D721Med (cell line): ENCODE measurements at regions not wholly inside any gene's neighbourhood (a gene's known extent, or its start where the extent isn't known, plus 50 kb on each side); places are given as distances from the start of the nearest gene placed in this dataset.

Experiments
- DNase-seq: peaks from one replicate; pipeline ENCODE4 v3.0.0; 2011; ENCODE audit warnings: low spot score; ENCODE audit not compliant: insufficient read length
- FAIRE-seq: peaks from 2 replicates; lab custom pipeline; 2011; peaks lifted over from hg19 to GRCh38; lab: Jason Lieb, UNC
- TF ChIP-seq, protein P1 (sequence below): IDR thresholded peaks from 2 replicates; pipeline ENCODE4 v1.5.1; 2012; ENCODE audit warnings: mild to moderate bottlenecking, control low read depth; ENCODE audit not compliant: insufficient read depth; ENCODE audit errors: missing control alignments

DNA sequence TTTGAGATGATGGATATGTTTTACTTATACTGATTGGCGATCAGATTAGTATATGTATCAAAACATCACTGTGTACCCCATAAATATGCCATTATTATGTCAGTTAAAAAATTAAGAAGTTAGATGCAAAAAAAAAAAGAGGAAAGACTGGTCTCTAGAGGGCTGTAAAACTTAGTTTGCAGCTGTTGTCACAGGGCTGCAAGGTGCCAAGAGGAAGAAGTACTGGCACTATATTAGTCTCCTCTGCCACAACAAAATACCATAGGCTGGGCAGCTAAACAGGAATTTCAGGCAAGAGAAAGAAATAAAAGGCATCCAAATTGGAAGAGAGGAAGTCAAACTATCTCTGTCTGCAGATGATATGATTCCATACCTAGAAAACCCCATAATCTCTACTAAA is 177.8 kb upstream of the PLPP4 start:
- DNase-seq: no peak
- FAIRE-seq: no peak
- TF ChIP-seq, protein P1, sequence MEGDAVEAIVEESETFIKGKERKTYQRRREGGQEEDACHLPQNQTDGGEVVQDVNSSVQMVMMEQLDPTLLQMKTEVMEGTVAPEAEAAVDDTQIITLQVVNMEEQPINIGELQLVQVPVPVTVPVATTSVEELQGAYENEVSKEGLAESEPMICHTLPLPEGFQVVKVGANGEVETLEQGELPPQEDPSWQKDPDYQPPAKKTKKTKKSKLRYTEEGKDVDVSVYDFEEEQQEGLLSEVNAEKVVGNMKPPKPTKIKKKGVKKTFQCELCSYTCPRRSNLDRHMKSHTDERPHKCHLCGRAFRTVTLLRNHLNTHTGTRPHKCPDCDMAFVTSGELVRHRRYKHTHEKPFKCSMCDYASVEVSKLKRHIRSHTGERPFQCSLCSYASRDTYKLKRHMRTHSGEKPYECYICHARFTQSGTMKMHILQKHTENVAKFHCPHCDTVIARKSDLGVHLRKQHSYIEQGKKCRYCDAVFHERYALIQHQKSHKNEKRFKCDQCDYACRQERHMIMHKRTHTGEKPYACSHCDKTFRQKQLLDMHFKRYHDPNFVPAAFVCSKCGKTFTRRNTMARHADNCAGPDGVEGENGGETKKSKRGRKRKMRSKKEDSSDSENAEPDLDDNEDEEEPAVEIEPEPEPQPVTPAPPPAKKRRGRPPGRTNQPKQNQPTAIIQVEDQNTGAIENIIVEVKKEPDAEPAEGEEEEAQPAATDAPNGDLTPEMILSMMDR: no peak

DNA sequence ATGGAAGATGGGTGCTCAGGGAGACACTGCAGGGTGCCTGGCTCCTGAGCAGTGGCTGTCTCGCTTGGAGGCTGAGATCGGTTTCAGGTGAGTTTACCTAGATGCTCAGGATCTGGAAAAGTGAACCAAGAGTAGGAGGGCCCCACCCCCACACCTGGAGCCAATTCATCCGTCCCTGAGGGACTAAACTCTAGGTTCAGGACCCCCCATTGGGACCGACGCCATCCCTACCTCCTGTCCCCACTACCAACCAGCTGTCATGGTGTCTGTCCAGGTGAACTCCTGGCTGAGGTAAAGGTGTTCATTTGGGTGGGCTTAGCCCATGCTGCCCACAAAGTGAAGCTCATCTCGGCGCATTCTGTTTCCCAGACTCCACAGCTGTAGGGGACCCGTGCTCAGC is 174.6 kb upstream of the PLPP4 start:
- FAIRE-seq: no peak
- TF ChIP-seq, protein P1: no peak
- no peak for DNase-seq

DNA sequence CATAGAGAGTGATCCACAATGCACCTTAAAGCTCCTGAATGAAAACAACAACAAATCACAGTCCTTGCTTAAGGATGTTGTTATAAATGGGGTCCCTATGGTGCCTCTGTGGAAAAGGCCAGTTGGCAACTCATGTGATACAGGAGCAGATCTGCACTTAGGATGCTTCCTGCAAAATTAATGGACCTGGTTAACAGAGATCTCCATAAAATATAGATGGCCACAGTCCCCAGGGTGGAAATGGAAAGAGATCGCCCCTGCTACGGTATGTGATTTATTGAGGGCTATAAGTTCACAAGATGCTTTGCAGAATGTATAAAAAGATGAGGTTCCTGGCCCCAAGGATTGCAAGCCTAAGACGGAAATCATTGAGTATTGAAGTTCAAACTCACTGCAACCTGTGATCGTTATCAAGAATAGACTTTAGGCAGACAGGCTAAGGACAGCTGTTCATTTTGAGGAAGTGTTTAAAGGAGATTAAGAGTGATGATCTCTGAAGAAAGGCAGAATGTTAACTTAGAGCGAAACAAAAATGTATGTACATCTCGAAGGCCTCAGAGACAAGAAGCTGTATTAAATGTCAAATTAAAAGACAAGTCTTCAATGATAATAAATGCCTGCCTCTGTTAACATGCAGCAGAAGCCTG is 174.1 kb upstream of the PLPP4 start:
- FAIRE-seq (no peak), DNase-seq (no peak)
- TF ChIP-seq, protein P1: no peak

DNA sequence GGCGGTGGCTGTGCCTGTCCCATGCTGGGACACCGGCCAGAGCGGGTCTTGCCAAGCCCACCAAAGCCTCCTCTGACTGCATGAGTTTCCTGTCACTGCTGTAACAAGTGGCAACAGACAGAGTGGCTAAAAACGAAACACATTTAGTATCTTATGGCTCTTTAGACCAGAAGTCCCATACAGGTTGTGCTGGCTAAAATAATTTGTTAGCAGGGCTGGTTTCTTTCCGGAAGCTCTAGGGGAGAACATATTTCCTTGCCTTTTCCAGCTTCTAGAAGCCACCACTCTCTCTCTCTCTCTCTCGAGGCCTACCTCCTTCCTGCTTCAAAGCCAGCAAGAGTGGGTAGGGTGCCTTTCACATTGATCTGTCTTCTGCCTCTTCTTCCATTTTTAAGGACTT is 171.6 kb upstream of the PLPP4 start:
- TF ChIP-seq, protein P1: no peak
- DNase-seq: no peak
- no peak for FAIRE-seq

DNA sequence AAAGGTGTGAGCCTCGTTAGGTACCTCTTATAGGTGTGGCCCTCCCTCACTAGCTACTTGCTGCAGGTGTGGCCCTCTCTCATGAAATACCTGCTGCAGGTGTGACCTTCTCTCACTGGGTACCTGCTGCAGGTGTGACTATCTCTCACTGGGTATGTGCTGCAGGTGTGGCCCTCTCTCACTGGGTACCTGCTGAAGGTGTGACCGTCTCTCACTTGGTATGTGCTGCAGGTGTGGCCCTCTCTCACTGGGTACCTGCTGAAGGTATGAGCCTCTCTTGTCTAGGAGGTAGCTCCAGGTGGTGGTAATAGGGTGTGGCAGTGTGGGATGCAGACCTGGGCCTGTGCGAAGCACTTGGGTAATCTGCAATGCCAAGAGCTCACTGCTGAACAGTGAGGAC is 170.7 kb upstream of the PLPP4 start:
- FAIRE-seq (no peak), DNase-seq (no peak)
- TF ChIP-seq, protein P1: no peak

DNA sequence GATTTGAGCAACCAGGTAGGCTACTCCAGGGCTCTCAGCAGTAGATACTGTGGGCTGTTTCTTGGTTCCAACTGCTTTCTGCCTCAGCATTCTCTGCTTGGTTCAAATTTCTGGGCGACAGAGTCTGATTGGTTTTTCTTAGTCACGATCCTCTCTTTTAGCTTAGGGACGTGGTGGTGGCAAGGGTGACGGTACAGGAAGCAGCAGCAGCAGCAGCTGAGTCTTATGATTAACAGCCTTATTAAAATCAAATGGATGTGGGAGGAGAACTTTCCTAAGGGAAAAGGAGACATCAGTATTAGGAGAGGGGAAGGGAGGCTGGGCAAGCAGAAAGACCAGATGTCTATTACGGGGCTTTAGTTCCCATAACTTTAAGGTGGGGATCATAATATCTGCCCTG is 156.5 kb upstream of the PLPP4 start:
- TF ChIP-seq, protein P1: no peak
- DNase-seq (no peak), FAIRE-seq (no peak)

DNA sequence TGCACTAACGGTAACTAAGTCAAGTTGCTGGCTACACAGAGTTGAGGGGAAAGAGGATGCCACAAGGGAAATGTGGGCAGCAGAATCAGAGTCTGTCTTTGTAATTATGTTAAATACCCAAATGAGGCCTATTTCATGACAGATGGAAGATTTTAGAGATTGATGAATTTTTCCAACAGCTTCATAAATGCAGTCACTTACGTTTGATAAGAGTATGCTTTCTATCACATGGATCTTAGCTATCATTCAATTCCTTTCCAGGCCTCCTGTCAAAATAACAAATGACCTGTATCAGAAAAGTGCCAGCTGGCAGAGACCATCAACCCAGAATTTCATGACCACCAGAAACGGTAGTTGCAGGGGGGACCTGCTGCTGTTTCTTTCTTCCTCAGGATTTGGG is 148.4 kb upstream of the PLPP4 start:
- FAIRE-seq (no peak), DNase-seq (no peak)
- TF ChIP-seq, protein P1: no peak
